PC-9 (cell line): ENCODE measurements at regions not wholly inside any gene's neighbourhood (a gene's known extent, or its start where the extent isn't known, plus 50 kb on each side); places are given as distances from the start of the nearest gene placed in this dataset.
"Not testable (repeated sequence)": the region's sequence is repeated elsewhere in the genome, so short reads cannot be mapped to it uniquely, and the experiment has no call there.

Experiments
- BruUV-seq: library from RNA; stranded (reverse); fragments of 400-500 nt; replicated peaks from 2 replicates; lab custom pipeline; 2021; lab: Mats Ljungman, UMichigan
- CTCF ChIA-PET: fragments of 300-600 bp; sonication (Branson Sonifier 250); formaldehyde crosslinking; loops from one replicate; lab custom pipeline; 2022; ENCODE audit warnings: antibody characterized with exemption; lab: Charles Lee
- POLR2A ChIA-PET: fragments of 300-600 bp; sonication (Branson Sonifier 250); formaldehyde crosslinking; loops from one replicate; lab custom pipeline; 2022; ENCODE audit warnings: antibody characterized with exemption; ENCODE audit not compliant: unreplicated experiment; lab: Charles Lee
- DNase-seq, 2 experiments: peaks; one replicate each; pipeline versions ENCODE4 v3.0.0 to v3.0.0-alpha.2; 2015 to 2022; ENCODE audit warnings: mixed read lengths in 1 of 2
- H2AFZ ChIP-seq: fragments of 200-600 bp; sonication (generic); 2 replicates; pipeline ENCODE4 v1.8.1; 2017; ENCODE audit warnings: antibody characterized with exemption
- H3F3A ChIP-seq: fragments of 200-600 bp; sonication (generic); 2 replicates; pipeline ENCODE4 v1.8.1; 2017; ENCODE audit warnings: antibody characterized with exemption, mild to moderate bottlenecking, low read depth; ENCODE audit not compliant: insufficient read depth
- H3K27ac ChIP-seq: fragments of 200-600 bp; sonication (generic); 2 replicates; pipeline ENCODE4 v1.6.1; 2016; ENCODE audit warnings: mixed run types
- H3K27me3 ChIP-seq: fragments of 200-600 bp; sonication (generic); 2 replicates; pipeline ENCODE4 v1.6.1; 2016; ENCODE audit warnings: low read depth, mixed run types; ENCODE audit not compliant: insufficient read depth
- H3K36me3 ChIP-seq: fragments of 200-600 bp; sonication (generic); 2 replicates; pipeline ENCODE4 v1.6.1; 2016; ENCODE audit warnings: low read depth, mixed run types
- H3K4me1 ChIP-seq: fragments of 200-600 bp; sonication (generic); replicated peaks from 2 replicates; pipeline ENCODE4 v1.6.1; 2016; ENCODE audit warnings: mixed run types; ENCODE audit not compliant: insufficient read depth
- H3K4me2 ChIP-seq: fragments of 200-600 bp; sonication (generic); 2 replicates; pipeline ENCODE4 v1.6.1; 2017; ENCODE audit warnings: mixed run types
- H3K4me3 ChIP-seq: fragments of 200-600 bp; sonication (generic); 2 replicates; pipeline ENCODE4 v1.6.1; 2016; ENCODE audit warnings: mixed run types
- H3K79me2 ChIP-seq: fragments of 200-600 bp; sonication (generic); 2 replicates; pipeline ENCODE4 v1.6.1; 2017; ENCODE audit warnings: low read depth, mixed run types
- H3K9me2 ChIP-seq: fragments of 200-600 bp; sonication (generic); 2 replicates; pipeline ENCODE4 v1.8.1; 2017; ENCODE audit warnings: mild to moderate bottlenecking; ENCODE audit not compliant: insufficient read depth
- H3K9me3 ChIP-seq: fragments of 200-600 bp; sonication (generic); 2 replicates; pipeline ENCODE4 v1.8.1; 2016; ENCODE audit warnings: low read depth; ENCODE audit not compliant: insufficient read depth
- H4K20me1 ChIP-seq: fragments of 200-600 bp; sonication (generic); 2 replicates; pipeline ENCODE4 v1.8.1; 2017; ENCODE audit not compliant: insufficient read depth
- EZH2 ChIP-seq: fragments of 200-600 bp; sonication (generic); IDR thresholded peaks from 2 replicates; pipeline ENCODE4 v1.8.0; 2017; ENCODE audit warnings: antibody characterized with exemption, low read depth
- intact Hi-C: fragments of 100-400 bp; cut with micrococcal nuclease; formaldehyde crosslinking; loops from one replicate; pipeline ENCODE4 v1.10.0; 2022; ENCODE audit not compliant: unreplicated experiment
- TF ChIP-seq, protein P1 (sequence below): fragments of 200-600 bp; sonication (generic); conservative IDR thresholded peaks from 2 replicates; pipeline ENCODE4 v1.6.1; 2017; ENCODE audit warnings: mixed run types, antibody characterized with exemption, mild to moderate bottlenecking, moderate library complexity

GRCh38 chr1:191798178-191798577 lies 360.1 kb upstream of the RGS18 start:
- no TSS peak for BruUV-seq
- Histone ChIP-seq H2AFZ (no peak overlapping the region), H3F3A (no peaks in the 10 kb centered on the region), H3K27me3 (no peaks in the 10 kb centered on the region), H3K9me3 (no peaks in the 10 kb centered on the region), H3K9me2 (no peaks in the 10 kb centered on the region), H3K36me3 (no peaks in the 10 kb centered on the region), H3K27ac (no peak overlapping the region), H3K4me2 (no peak overlapping the region), H3K79me2 (no peaks in the 10 kb centered on the region), H4K20me1 (no peaks in the 10 kb centered on the region), H3K4me3 (no peak overlapping the region), H3K4me1 (no peaks in the 10 kb centered on the region)
- TF ChIP-seq EZH2: no peak
- TF ChIP-seq, protein P1, sequence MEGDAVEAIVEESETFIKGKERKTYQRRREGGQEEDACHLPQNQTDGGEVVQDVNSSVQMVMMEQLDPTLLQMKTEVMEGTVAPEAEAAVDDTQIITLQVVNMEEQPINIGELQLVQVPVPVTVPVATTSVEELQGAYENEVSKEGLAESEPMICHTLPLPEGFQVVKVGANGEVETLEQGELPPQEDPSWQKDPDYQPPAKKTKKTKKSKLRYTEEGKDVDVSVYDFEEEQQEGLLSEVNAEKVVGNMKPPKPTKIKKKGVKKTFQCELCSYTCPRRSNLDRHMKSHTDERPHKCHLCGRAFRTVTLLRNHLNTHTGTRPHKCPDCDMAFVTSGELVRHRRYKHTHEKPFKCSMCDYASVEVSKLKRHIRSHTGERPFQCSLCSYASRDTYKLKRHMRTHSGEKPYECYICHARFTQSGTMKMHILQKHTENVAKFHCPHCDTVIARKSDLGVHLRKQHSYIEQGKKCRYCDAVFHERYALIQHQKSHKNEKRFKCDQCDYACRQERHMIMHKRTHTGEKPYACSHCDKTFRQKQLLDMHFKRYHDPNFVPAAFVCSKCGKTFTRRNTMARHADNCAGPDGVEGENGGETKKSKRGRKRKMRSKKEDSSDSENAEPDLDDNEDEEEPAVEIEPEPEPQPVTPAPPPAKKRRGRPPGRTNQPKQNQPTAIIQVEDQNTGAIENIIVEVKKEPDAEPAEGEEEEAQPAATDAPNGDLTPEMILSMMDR: no peak
- intact Hi-C loops: no loop called here
- DNase-seq: no peak
- ChIA-PET POLR2A (no interaction called here), CTCF (no interaction called here)

DNA sequence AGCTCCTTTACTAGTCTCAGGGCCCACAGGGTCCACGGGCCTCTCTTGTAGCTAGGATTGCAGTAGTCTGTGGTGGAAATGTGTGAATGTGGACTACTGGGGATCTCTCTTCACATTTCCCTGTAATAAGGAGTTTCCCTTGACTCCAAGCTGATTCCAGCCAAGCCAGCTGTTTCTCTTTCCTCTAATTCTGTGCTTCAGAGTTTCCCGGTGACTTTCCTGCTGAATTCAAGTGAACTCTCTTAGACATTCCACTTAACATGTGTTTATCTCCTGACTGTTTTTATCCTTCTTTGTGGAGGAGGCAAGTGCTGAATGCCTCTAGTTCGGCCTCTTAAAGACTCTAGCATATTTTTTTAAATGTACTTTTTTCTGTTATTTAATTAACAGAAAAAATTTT lies 354.0 kb upstream of the RGS18 start:
- Histone ChIP-seq H3K27me3 (no peaks in the 10 kb centered on the region), H3K36me3 (no peaks in the 10 kb centered on the region), H3K4me2 (no peak overlapping the region), H3K9me3 (no peaks in the 10 kb centered on the region), H3K9me2 (no peaks in the 10 kb centered on the region), H3K27ac (no peak overlapping the region), H3K4me1 (no peaks in the 10 kb centered on the region), H3K79me2 (no peaks in the 10 kb centered on the region), H3F3A (no peaks in the 10 kb centered on the region), H4K20me1 (no peaks in the 10 kb centered on the region), H2AFZ (no peak overlapping the region), H3K4me3 (no peak overlapping the region)
- DNase-seq: no peak
- CTCF ChIA-PET: no interaction called here
- intact Hi-C loops: no loop called here
- BruUV-seq: no TSS peak
- POLR2A ChIA-PET: no interaction called here
- no peak for TF ChIP-seq EZH2
- TF ChIP-seq, protein P1: no peak

GRCh38 chr1:191813593-191813992 lies 344.7 kb upstream of the RGS18 start:
- H3K9me3 ChIP-seq, H3K27ac ChIP-seq, H4K20me1 ChIP-seq, intact Hi-C loops, H3K9me2 ChIP-seq, BruUV-seq, H3F3A ChIP-seq, DNase-seq, H3K4me1 ChIP-seq, H3K4me3 ChIP-seq, H2AFZ ChIP-seq, H3K4me2 ChIP-seq, H3K36me3 ChIP-seq, POLR2A ChIA-PET, H3K79me2 ChIP-seq, H3K27me3 ChIP-seq, CTCF ChIA-PET: not testable (repeated sequence)

GRCh38 chr1:191818198-191818597 lies 340.1 kb upstream of the RGS18 start:
- no peak for DNase-seq
- TF ChIP-seq, protein P1: no peak
- TF ChIP-seq EZH2: no peak
- POLR2A ChIA-PET: no interaction called here
- Histone ChIP-seq H3K36me3 (no peaks in the 10 kb centered on the region), H3K79me2 (no peaks in the 10 kb centered on the region), H4K20me1 (no peaks in the 10 kb centered on the region), H3K4me1 (no peaks in the 10 kb centered on the region), H3K4me2 (no peak overlapping the region), H3K9me3 (no peaks in the 10 kb centered on the region), H2AFZ (no peak overlapping the region), H3K27me3 (no peaks in the 10 kb centered on the region), H3K27ac (no peak overlapping the region), H3K4me3 (no peak overlapping the region), H3F3A (no peaks in the 10 kb centered on the region), H3K9me2 (no peaks in the 10 kb centered on the region)
- CTCF ChIA-PET: no interaction called here
- intact Hi-C loops: no loop called here
- BruUV-seq: no TSS peak
